Spleen (tissue), 3 donors: ENCODE measurements at regions not wholly inside any gene's neighbourhood (a gene's known extent, or its start where the extent isn't known, plus 50 kb on each side); places are given as distances from the start of the nearest gene placed in this dataset.

Experiments used
- POLR2A ChIP-seq, 3 donors: fragments of 450-650 bp; IDR thresholded peaks; one replicate each; pipeline ENCODE4 v1.5.1; 2017; ENCODE audit warnings: antibody characterized with exemption in 3 of 3, mild to moderate bottlenecking in 1 of 3
- POLR2AphosphoS5 ChIP-seq, 3 donors: sonication (generic); formaldehyde crosslinking; IDR thresholded peaks; one replicate each; pipeline ENCODE4 v1.5.1; 2017; ENCODE audit warnings: antibody characterized with exemption in 3 of 3

GRCh38 chr11:82105331-82105998 is 628.2 kb downstream of the FAM181B start:
- TF ChIP-seq POLR2A (IDR thresholded peaks at IDR 0.05) (no peak), POLR2AphosphoS5 (IDR thresholded peaks at IDR 0.05) (no peak)
